VCaP (cell line): ENCODE measurements at regions not wholly inside any gene's neighbourhood (a gene's known extent, or its start where the extent isn't known, plus 50 kb on each side); places are given as distances from the start of the nearest gene placed in this dataset.

Source experiments
- H3K27ac ChIP-seq: fragments of 450-650 bp; 2 replicates; pipeline ENCODE4 v1.5.1; 2017
- TF ChIP-seq, protein P1 (sequence below): fragments of 450-650 bp; conservative IDR thresholded peaks from 2 replicates; pipeline ENCODE4 v1.5.1; 2017; ENCODE audit warnings: mild to moderate bottlenecking, moderate library complexity

DNA sequence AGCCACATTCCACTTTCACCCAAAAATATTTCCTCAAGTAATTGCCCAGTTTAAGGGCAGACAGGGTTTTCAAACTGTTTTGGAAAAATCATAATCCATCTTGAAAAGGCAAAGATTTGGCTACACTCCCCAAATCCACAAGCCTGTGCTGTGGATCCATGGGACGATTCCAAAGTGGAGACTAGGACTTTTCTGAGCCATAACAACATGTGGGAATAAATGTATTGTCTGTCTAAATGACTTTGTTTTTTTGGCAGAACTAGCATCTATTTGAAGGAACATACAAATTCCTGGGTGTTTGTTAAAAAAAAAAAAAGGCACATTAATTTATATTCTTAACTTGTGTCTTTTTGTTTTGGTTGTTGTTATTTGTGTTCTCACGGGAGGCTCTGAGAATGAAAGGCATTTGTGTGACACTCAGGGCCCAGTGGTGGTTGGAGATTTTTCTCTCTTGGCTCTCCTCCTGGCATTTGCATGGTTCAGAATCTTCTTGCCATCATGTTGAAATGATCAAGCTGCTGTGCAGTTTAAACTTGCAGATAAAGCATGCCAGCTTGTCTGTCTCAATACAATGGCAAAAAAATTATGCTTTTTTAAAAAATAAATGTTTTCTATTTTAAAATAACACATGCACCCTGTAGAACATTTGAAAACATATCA, 277.4 kb downstream of the EN1 start:
- no peak overlapping the region for H3K27ac ChIP-seq
- TF ChIP-seq, protein P1, sequence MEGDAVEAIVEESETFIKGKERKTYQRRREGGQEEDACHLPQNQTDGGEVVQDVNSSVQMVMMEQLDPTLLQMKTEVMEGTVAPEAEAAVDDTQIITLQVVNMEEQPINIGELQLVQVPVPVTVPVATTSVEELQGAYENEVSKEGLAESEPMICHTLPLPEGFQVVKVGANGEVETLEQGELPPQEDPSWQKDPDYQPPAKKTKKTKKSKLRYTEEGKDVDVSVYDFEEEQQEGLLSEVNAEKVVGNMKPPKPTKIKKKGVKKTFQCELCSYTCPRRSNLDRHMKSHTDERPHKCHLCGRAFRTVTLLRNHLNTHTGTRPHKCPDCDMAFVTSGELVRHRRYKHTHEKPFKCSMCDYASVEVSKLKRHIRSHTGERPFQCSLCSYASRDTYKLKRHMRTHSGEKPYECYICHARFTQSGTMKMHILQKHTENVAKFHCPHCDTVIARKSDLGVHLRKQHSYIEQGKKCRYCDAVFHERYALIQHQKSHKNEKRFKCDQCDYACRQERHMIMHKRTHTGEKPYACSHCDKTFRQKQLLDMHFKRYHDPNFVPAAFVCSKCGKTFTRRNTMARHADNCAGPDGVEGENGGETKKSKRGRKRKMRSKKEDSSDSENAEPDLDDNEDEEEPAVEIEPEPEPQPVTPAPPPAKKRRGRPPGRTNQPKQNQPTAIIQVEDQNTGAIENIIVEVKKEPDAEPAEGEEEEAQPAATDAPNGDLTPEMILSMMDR, result no peak

DNA sequence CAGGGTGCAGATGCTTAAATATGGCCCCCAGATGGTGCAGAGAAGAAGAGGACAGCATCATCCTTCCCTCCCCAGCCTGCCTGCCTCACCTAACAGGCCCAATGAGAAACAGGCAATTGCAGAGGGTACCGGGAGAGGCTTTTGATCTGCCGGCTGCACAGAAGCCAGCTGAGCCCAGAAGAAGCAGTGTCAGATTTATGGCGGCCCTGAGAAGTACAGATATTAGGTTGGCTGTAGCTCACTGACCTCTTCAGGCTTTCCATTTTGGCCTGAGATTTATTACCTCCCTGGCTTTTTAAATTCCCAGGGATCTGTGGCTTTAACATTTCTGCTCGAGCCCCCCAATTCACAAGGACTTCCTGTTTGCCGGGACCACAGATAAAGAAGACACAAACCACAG, 278.7 kb downstream of the EN1 start:
- TF ChIP-seq, protein P1, result no peak
- H3K27ac ChIP-seq, result no peak overlapping the region

DNA sequence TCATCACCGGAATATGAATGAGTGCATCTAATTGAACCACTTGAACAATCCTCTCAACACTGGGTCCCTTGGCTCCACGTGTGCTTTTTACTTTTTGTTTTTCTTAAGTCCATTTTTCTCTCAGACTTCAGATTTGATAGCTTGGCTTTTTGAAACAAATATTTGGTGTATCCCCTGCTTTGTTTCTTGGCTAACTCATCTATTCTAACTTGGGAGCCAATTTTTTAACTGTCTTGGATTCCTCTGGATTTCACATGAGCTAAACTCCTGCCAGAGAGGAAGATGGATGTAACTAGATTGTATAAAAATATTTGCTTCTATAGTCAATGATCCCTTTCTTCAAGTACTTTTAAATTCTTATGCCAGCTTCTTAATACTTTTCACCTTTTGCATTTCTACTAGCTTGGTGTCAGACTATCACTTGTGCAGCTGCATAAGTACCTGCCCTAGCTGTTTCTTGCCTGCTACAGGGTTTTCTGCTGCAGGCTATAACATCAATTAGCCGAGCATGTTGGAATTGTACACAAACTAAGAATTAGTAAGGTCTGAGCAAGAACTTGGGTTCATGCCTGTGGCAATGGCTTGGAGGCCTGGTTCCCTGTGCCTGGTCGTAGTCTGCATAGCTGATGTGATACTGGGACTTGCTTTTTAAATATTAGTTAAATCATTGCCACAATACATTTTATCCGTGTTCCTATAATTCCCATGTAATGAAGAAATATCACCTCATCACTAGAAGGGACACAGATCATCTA, 281.5 kb downstream of the EN1 start:
- no peak overlapping the region for H3K27ac ChIP-seq

DNA sequence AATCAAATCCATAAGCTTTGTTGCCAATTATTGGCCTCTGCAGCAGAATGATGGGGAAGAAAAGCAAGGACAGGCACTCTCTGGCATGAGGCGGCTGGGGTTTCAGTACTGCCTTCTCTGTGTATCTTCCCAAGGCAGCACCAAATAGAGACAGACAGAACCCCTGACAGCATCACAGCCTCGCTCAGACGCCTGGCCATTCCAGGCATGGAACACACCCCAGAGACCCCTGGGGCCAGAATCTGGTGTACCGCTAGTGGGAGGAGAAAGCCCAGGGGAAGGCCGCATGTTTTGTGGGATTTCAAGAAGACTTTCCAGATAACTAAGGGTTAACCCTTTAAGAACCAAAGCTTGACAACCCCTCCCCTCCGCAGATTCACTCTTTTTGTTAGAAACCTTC, 282.1 kb downstream of the EN1 start:
- no peak overlapping the region for H3K27ac ChIP-seq
- TF ChIP-seq, protein P1, result no peak

More for the DNA sequence above, 281.5 kb downstream of the EN1 start:
- TF ChIP-seq, protein P1, result no peak

DNA sequence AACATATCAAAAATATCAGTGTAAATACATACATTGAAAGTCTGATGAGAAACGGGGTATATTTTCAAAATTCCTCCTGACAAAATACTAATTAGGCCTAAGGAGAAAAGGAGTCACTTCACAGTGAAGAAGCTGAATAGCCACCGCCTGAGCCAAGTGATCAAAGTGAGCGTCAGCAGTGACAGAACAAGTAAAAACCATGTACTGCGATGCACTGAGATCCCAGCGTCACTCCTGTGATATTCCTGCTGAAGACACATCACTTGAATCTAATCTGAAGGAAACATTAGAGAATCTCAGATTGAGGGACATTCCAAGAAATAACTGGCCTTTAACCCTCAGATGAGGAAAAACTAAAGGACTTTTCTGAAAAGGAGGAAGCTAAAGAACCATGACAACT, 285.3 kb downstream of the EN1 start:
- TF ChIP-seq, protein P1, result no peak
- no peak overlapping the region for H3K27ac ChIP-seq

DNA sequence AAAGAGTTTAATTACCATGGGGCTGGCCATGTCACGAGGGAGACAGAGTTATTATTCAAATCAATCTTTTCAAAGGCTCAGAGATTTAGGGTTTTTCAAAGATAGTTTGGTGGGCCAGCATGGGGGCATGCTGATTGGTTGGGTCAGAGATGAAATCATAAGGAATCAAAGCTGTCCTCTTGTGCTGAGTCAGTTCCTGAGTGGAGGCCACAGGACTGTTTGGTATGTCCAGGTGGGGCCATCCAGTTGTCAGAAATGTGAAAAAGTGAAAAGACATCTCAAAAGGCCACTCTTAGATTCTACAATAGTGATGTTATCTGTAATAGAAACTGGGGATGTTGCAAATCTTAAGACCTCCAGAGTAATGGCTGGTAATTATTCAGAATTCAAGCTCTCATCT, 288.6 kb downstream of the EN1 start:
- H3K27ac ChIP-seq, result no peak overlapping the region
- TF ChIP-seq, protein P1, result no peak

DNA sequence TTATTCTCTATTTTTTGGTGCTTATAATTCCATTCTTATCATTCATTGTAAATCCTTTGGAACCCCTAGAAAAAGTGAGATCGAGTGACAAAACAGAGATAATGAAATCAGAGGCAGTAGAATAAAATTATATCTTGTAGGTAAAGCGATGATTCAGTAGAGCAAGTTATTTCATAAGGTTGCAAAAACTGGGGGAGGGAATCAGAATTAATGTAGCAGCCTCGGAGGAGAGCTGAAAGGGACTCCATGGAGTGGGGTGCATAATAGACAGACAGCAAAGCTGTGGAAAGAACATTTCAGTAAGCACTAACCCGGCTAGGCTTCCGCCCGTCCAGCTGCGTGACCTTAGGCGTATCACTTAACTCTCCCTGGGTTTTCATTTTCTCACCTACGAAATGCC, 289.7 kb downstream of the EN1 start:
- TF ChIP-seq, protein P1, result no peak
- no peak overlapping the region for H3K27ac ChIP-seq
